ENCODE measurements at regions not wholly inside any gene's neighbourhood (a gene's known extent, or its start where the extent isn't known, plus 50 kb on each side); places are given as distances from the start of the nearest gene placed in this dataset.

DNA sequence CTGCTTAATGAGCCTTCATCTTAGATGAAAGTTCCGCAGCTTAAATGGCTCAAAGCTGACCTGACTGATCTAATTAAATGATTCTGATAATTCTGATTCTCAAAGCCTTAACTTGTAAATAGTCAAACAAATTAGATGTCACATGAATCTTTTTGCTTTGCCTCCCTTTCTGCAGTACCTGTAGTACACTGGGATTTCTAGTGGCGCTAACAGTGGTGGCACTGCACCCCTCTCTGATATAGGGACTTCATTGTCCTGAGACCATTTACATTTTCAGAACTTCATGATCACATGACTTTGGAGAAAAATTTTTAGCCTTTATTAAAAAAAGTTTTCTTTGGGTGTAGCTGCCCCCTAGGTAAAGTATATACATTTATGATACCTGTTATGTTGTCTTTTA is 546.7 kb upstream of the ADGRL2 start:
- H2AK5ac ChIP-seq (ENCODE audit: low read depth, low read length): no peak overlapping the region
- POLR2A ChIA-PET (ENCODE audit: partially characterized antibody): interaction anchor here (0.6 kb wide), 1 partner anchor 548 kb away, joined by 3 read pairs; no protein-coding TSS in a partner anchor
- peaks cover 0 to 2% of the 10 kb centered on the region in 2 experiments; a peak in 1 of 4 replicates for H3K9me3 ChIP-seq (ENCODE audit: insufficient read depth in 2 of 2, low read depth in 1 of 2, low read length in 1 of 2)
- no peak for FAIRE-seq
- no peak overlapping the region for H3K4me3 ChIP-seq (ENCODE audit: extremely low read depth in 1 of 4, insufficient read depth in 2 of 4, low read depth in 3 of 4, low read length in 4 of 4)
- H3K4ac ChIP-seq (replicated peaks; ENCODE audit: insufficient read length, low read depth, low read length): no peak overlapping the region
- CTCF ChIA-PET (ENCODE audit: partially characterized antibody): interaction anchor here (0.6 to 2.0 kb wide), 5 partner anchors 13 to 446 kb away, joined by 3 to 5 read pairs (median 3); no protein-coding TSS in a partner anchor
- H3K9ac ChIP-seq (replicated peaks in 1 of 4; ENCODE audit: extremely low read depth in 1 of 4, low read depth in 3 of 4, low read length in 3 of 4): no peak overlapping the region
- no peak overlapping the region for H3K18ac ChIP-seq (ENCODE audit: extremely low read depth, low read length)
- no peak overlapping the region for H2AFZ ChIP-seq (ENCODE audit: low read length)
- H4K91ac ChIP-seq (replicated peaks; ENCODE audit: insufficient read length, low read length): no peak overlapping the region
- no peaks in the 10 kb centered on the region for H3K79me1 ChIP-seq (ENCODE audit: low read depth, low read length)
- H3K14ac ChIP-seq (ENCODE audit: insufficient read length): no peak overlapping the region
- H3K4me2 ChIP-seq (ENCODE audit: insufficient read depth in 1 of 2, low read depth in 2 of 2, low read length in 2 of 2): no peak overlapping the region
- H2BK12ac ChIP-seq (ENCODE audit: low read depth, low read length): no peak overlapping the region
- H2BK20ac ChIP-seq (ENCODE audit: low read length): no peak overlapping the region
- H3K36me3 ChIP-seq (ENCODE audit: control insufficient read depth in 2 of 4, insufficient read depth in 4 of 4, low read length in 3 of 4): peaks cover 0 to 32% (median 0%) of the 10 kb centered on the region in 4 experiments; a peak in 2 of 8 replicates
- no peak overlapping the region for H4K8ac ChIP-seq (ENCODE audit: extremely low read depth, insufficient read depth, low read length)
- H3K27ac ChIP-seq (ENCODE audit: low read depth, low read length): no peak overlapping the region
- H3K79me2 ChIP-seq (ENCODE audit: control insufficient read depth in 1 of 2, insufficient read depth in 2 of 2, low read length in 2 of 2): no peaks in the 10 kb centered on the region; a peak in 1 of 4 replicates
- no peak overlapping the region for H2BK15ac ChIP-seq (ENCODE audit: low read length)
- no peak overlapping the region for H4K5ac ChIP-seq (ENCODE audit: insufficient read length, low read depth, low read length)
- no peak overlapping the region for H3K23ac ChIP-seq (ENCODE audit: insufficient read length)
- no peak for TF ChIP-seq TBP (IDR thresholded peaks at IDR 0.05; ENCODE audit: low read depth, low read length)
- TF ChIP-seq MAX (IDR thresholded peaks at IDR 0.05): no peak
- no peak for TF ChIP-seq SIRT6 (IDR thresholded peaks at IDR 0.05; ENCODE audit: low read length)
- no peak for TF ChIP-seq TAF7 (optimal IDR thresholded peaks at IDR 0.05; ENCODE audit: borderline replicate concordance, low read depth, low read length)
- no peak for TF ChIP-seq NRF1 (IDR thresholded peaks at IDR 0.05; ENCODE audit: low read depth, low read length)
- TF ChIP-seq CEBPB (IDR thresholded peaks at IDR 0.05; ENCODE audit: low read depth, low read length): no peak
- no peak for TF ChIP-seq GTF2F1 (IDR thresholded peaks at IDR 0.05; ENCODE audit: borderline replicate concordance, low read depth, low read length)
- TF ChIP-seq KDM1A (IDR thresholded peaks at IDR 0.05; ENCODE audit: borderline replicate concordance, low read length): no peak
- TF ChIP-seq ZNF274 (IDR thresholded peaks at IDR 0.05; ENCODE audit: borderline replicate concordance, extremely low read depth, low read length): no peak
- TF ChIP-seq, protein P1, sequence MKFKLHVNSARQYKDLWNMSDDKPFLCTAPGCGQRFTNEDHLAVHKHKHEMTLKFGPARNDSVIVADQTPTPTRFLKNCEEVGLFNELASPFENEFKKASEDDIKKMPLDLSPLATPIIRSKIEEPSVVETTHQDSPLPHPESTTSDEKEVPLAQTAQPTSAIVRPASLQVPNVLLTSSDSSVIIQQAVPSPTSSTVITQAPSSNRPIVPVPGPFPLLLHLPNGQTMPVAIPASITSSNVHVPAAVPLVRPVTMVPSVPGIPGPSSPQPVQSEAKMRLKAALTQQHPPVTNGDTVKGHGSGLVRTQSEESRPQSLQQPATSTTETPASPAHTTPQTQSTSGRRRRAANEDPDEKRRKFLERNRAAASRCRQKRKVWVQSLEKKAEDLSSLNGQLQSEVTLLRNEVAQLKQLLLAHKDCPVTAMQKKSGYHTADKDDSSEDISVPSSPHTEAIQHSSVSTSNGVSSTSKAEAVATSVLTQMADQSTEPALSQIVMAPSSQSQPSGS (IDR thresholded peaks at IDR 0.05; ENCODE audit: low read length): no peak
- WGBS, 2 experiments (ENCODE audit: extremely low coverage in 1 of 2, insufficient coverage in 1 of 2, insufficient read length in 1 of 2, insufficient replicate concordance in 2 of 2, low coverage in 1 of 2, low lambda C conversion rate in 2 of 2, missing lambda C conversion rate in 1 of 2): 80% methylated on average over 2 of the region's 2 CpGs; no CpG with 5 or more reads in 1 of the 2 experiments
- H3K23me2 ChIP-seq (ENCODE audit: low read depth, low read length): no peaks in the 10 kb centered on the region; the same call in 1 of the 2 replicates
- no peak overlapping the region for H2BK5ac ChIP-seq (ENCODE audit: low read depth, low read length)
- H2BK120ac ChIP-seq (replicated peaks; ENCODE audit: low read depth, low read length): no peak overlapping the region
- peaks cover 0 to 22% (median 5%) of the 10 kb centered on the region in 4 experiments; a peak in 2 of 7 replicates for H3K4me1 ChIP-seq (replicated peaks in 1 of 4; ENCODE audit: control insufficient read depth in 3 of 4, insufficient read depth in 4 of 4, low read length in 3 of 4)
- H3K56ac ChIP-seq (replicated peaks; ENCODE audit: insufficient read length, low read depth, low read length): no peak overlapping the region
- no peak for DNase-seq (ENCODE audit: low read depth in 1 of 2, low spot score in 2 of 2)
- no peaks in the 10 kb centered on the region for H3K27me3 ChIP-seq (replicated peaks in 1 of 4; ENCODE audit: control insufficient read depth in 3 of 4, extremely low read depth in 1 of 4, insufficient read depth in 3 of 4, low read length in 3 of 4)
- no peaks in the 10 kb centered on the region for H4K20me1 ChIP-seq (replicated peaks in 1 of 2; ENCODE audit: control insufficient read depth in 1 of 2, insufficient read depth in 2 of 2, low read length in 2 of 2)

Measured in H1 (cell line).